ENCODE measurements at regions not wholly inside any gene's neighbourhood (a gene's known extent, or its start where the extent isn't known, plus 50 kb on each side); places are given as distances from the start of the nearest gene placed in this dataset.
"Not testable (repeated sequence)": the region's sequence is repeated elsewhere in the genome, so short reads cannot be mapped to it uniquely, and the experiment has no call there.

DNA sequence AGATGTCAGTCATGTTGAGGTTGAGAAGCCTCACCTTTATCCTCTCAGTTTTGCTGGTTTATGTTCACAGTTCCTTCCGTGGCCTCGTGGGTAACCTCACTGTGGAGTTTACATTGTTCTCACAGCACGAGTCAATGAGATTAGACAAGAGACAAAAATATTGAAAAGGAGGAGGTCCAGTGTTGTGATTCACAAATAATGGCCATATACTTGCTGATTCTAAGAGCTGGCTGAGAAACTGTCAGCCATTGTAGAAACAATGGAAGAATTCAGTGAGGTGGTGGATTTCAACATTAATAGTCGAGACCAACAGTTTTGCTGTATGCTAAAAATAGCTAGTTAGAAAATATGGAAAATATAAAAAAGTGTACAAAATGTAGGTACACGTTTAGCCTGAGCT lies 176.4 kb upstream of the WSCD1 start:
- intact Hi-C loops (cut with DNase I): no loop called here
- Histone ChIP-seq H3K9me3 (no peaks in the 10 kb centered on the region), H3K27me3 (no peaks in the 10 kb centered on the region), H3K27ac (no peak overlapping the region), H3K4me3 (replicated peaks in 1 of 3) (no peak overlapping the region), H3K36me3 (no peaks in the 10 kb centered on the region), H3K4me1 (no peaks in the 10 kb centered on the region)
- DNase-seq: no peak
- WGBS, 2 donors: 55 to 56% methylated on average over 5 of the region's 5 CpGs
- TF ChIP-seq, protein P1, sequence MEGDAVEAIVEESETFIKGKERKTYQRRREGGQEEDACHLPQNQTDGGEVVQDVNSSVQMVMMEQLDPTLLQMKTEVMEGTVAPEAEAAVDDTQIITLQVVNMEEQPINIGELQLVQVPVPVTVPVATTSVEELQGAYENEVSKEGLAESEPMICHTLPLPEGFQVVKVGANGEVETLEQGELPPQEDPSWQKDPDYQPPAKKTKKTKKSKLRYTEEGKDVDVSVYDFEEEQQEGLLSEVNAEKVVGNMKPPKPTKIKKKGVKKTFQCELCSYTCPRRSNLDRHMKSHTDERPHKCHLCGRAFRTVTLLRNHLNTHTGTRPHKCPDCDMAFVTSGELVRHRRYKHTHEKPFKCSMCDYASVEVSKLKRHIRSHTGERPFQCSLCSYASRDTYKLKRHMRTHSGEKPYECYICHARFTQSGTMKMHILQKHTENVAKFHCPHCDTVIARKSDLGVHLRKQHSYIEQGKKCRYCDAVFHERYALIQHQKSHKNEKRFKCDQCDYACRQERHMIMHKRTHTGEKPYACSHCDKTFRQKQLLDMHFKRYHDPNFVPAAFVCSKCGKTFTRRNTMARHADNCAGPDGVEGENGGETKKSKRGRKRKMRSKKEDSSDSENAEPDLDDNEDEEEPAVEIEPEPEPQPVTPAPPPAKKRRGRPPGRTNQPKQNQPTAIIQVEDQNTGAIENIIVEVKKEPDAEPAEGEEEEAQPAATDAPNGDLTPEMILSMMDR (IDR thresholded peaks at IDR 0.05): no peak
- TF ChIP-seq POLR2A (IDR thresholded peaks at IDR 0.05): no peak

DNA sequence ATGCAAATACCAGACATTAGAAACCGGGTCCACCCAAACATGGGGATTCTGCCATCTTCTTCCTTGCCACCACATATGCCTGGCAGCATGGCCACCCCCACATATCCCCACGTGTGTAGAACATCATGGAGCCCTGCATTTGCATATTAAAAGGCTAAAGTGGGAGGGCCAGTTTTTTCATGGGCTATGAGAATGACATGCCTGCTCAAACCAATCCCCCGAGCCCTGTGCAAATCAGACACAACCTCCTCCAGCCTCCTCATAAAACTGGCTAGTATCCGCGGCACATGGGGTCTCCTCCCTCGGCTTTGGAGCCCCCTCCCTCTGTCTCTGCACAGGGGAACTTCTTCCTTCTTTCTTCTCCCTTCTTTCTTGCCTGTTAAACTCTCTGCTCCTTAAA lies 174.9 kb upstream of the WSCD1 start:
- WGBS, 2 donors: 74% methylated on average over 6 of the region's 6 CpGs
- Histone ChIP-seq H3K36me3 (no peaks in the 10 kb centered on the region), H3K27me3 (no peaks in the 10 kb centered on the region), H3K27ac (no peak overlapping the region), H3K4me3 (replicated peaks in 1 of 3) (no peak overlapping the region), H3K9me3 (no peaks in the 10 kb centered on the region), H3K4me1 (no peaks in the 10 kb centered on the region)
- no peak for DNase-seq
- TF ChIP-seq, protein P1 (IDR thresholded peaks at IDR 0.05): no peak
- intact Hi-C loops (cut with DNase I): no loop called here

DNA sequence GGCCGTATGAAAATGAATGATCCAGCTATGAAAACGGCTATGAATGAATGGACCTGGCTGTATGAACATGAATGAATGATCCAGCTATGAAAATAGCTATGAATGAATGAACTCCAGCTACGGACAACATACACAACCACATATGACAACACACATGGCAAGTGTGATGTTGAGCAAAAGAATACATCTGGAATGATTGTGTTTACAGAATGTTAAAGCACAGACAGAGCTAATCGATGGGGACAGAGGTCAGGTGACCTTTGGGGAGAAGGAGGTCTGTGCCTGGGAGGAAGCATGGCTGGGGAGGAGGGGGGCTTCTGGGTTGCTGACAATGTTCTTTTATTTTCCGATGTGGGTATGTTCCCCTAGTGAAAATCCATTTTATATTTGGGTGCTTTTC lies 174.0 kb upstream of the WSCD1 start:
- Histone ChIP-seq H3K4me3 (replicated peaks in 1 of 3) (no peak overlapping the region), H3K4me1 (no peaks in the 10 kb centered on the region), H3K36me3 (no peaks in the 10 kb centered on the region), H3K27ac (no peak overlapping the region), H3K27me3 (no peaks in the 10 kb centered on the region), H3K9me3 (no peaks in the 10 kb centered on the region)
- TF ChIP-seq, protein P1 (IDR thresholded peaks at IDR 0.05): no peak
- no peak for TF ChIP-seq POLR2A (IDR thresholded peaks at IDR 0.05)
- WGBS, 2 donors: 77 to 79% methylated on average over 5 of the region's 5 CpGs
- intact Hi-C loops (cut with DNase I): no loop called here
- DNase-seq: no peak

DNA sequence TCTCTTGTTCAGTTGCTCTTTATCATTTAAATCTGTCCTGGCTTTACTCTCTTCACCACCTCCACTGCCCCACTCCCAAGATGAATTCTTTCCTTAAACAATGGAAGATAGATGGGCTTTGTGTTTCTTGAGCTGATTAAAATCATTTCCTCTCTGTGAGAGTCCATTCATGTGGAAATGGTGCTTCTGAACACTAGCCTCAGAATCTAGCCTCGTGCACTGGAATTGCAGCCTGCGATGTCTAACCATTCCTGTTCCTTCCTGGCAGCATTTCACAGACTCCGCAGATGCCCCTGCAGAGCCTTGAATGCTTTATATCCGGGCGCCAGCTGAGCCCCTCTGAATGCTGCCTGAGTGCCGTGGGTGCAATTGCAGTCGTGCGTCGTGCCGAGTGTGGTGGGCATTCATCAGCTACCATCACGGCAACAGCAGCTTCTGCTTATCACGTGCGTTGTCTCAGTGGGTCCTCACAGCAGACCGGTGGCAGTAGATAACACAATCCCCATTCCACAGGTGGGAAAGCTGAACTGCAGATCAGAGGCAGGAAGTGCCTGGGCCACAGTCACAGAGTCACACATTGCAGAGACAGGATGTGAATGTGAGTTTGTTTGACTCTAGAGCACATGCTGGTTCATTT lies 172.8 kb upstream of the WSCD1 start:
- no peaks in the 10 kb centered on the region for H3K36me3 ChIP-seq
- intact Hi-C loops (cut with DNase I): no loop called here
- DNase-seq: no peak
- no peaks in the 10 kb centered on the region for H3K9me3 ChIP-seq
- no peak overlapping the region for H3K4me3 ChIP-seq (replicated peaks in 1 of 3)
- H3K27me3 ChIP-seq: no peaks in the 10 kb centered on the region
- H3K27ac ChIP-seq: no peak overlapping the region
- H3K4me1 ChIP-seq: no peaks in the 10 kb centered on the region
- TF ChIP-seq, protein P1 (IDR thresholded peaks at IDR 0.05): no peak
- 7 to 8% methylated on average over 9 to 12 of the region's 14 CpGs for WGBS, 2 donors

DNA sequence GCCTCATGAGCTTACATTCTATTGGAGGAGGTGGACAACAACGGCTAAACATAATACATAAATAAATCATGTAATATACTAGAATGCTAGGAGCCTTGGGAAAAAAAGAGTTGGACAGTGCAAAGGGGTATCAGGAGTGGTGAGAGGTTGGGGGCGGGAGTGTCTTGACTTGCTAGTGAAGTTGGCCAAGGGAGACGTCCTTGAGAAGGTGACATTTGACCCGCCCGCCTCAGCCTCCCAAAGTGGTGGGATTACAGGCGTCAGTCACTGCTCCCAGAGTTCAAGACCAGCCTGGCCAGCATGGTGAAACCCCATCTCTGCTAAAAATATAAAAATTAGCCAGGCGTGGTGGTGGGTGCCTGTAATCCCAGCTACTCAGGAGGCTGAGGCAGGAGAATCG lies 172.2 kb upstream of the WSCD1 start:
- H3K27me3 ChIP-seq; H3K9me3 ChIP-seq; intact Hi-C loops (cut with DNase I): not testable (repeated sequence)

DNA sequence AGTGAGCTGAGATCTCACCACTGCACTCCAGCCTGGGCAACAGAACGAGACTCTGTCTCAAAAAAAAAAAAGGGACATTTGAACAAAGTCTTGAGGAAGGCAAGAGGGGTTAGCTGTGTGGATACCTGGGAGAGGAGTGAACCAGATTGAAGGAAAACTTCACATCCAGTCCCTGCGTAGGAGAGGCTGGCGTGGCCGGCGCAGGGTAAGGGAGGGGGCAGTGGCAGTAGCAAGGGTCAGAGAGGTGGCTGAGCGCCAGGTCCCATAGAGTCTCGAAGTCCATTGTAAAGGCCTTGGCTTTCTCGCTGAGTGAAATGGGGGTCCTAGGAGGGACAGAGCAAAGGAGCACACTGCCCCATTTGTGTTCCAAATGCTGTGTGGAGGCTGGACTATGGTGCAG lies 171.8 kb upstream of the WSCD1 start:
- no peaks in the 10 kb centered on the region for H3K9me3 ChIP-seq
- 93 to 95% methylated on average over 8 of the region's 8 CpGs for WGBS, 2 donors
- H3K36me3 ChIP-seq: no peaks in the 10 kb centered on the region
- H3K4me3 ChIP-seq (replicated peaks in 1 of 3): no peak overlapping the region
- no peak overlapping the region for H3K27ac ChIP-seq
- no peak for TF ChIP-seq POLR2A (IDR thresholded peaks at IDR 0.05)
- TF ChIP-seq, protein P1 (IDR thresholded peaks at IDR 0.05): no peak
- intact Hi-C loops (cut with DNase I): no loop called here
- DNase-seq: no peak
- H3K4me1 ChIP-seq: no peaks in the 10 kb centered on the region
- H3K27me3 ChIP-seq: no peaks in the 10 kb centered on the region

More for the DNA sequence above, 172.2 kb upstream of the WSCD1 start:
- not testable (repeated sequence) for H3K4me3 ChIP-seq (replicated peaks in 1 of 3); H3K27ac ChIP-seq; H3K36me3 ChIP-seq; DNase-seq; H3K4me1 ChIP-seq
- 81% methylated on average over 8 of the region's 8 CpGs for WGBS, 2 donors
